Epithelial cell of esophagus (primary cell): ENCODE measurements at regions not wholly inside any gene's neighbourhood (a gene's known extent, or its start where the extent isn't known, plus 50 kb on each side); places are given as distances from the start of the nearest gene placed in this dataset.

Source experiments
- DNase-seq: peaks from one replicate; pipeline ENCODE4 v3.0.0; 2010; ENCODE audit warnings: low read depth
- H3K4me3 ChIP-seq: 2 replicates; pipeline ENCODE4 v1.5.1; 2011; ENCODE audit warnings: mild to moderate bottlenecking, low read length, control low read depth
- TF ChIP-seq, protein P1 (sequence below): IDR thresholded peaks from 2 replicates; pipeline ENCODE4 v1.5.1; 2011; ENCODE audit warnings: low read depth, mild to moderate bottlenecking, low read length, control low read depth, inconsistent platforms; ENCODE audit not compliant: insufficient read depth; ENCODE audit errors: missing control alignments

GRCh38 chrX:39819921-39820849 is 277.6 kb downstream of the BCOR start:
- TF ChIP-seq, protein P1, sequence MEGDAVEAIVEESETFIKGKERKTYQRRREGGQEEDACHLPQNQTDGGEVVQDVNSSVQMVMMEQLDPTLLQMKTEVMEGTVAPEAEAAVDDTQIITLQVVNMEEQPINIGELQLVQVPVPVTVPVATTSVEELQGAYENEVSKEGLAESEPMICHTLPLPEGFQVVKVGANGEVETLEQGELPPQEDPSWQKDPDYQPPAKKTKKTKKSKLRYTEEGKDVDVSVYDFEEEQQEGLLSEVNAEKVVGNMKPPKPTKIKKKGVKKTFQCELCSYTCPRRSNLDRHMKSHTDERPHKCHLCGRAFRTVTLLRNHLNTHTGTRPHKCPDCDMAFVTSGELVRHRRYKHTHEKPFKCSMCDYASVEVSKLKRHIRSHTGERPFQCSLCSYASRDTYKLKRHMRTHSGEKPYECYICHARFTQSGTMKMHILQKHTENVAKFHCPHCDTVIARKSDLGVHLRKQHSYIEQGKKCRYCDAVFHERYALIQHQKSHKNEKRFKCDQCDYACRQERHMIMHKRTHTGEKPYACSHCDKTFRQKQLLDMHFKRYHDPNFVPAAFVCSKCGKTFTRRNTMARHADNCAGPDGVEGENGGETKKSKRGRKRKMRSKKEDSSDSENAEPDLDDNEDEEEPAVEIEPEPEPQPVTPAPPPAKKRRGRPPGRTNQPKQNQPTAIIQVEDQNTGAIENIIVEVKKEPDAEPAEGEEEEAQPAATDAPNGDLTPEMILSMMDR = no peak
- H3K4me3 ChIP-seq = no peak overlapping the region
- DNase-seq = no peak

- no peak for DNase-seq
- no peak overlapping the region for H3K4me3 ChIP-seq
- TF ChIP-seq, protein P1 = no peak
These were observed 276.6 kb downstream of the BCOR start for GRCh38 chrX:39820938-39821708.

DNA sequence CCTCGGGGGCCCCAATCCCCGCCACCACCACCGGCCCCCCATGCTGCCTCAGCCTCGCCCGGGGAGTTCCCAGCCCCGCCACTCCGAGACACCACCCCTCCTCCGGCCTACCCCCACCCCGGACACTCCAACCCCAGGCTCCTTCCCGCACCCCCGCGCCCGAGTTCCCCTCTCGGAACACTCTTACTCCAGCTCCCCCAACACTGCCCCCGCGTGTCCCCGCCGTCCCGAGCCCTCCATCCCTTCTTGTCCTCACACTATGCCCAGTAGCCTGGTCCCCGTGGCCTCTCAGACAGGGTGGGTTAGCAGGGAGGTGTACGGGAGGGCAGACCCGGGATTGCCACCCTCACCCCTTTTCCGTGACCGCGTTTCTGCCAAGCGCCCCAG is 276.1 kb downstream of the BCOR start:
- TF ChIP-seq, protein P1 = no peak
- no peak for DNase-seq
- no peak overlapping the region for H3K4me3 ChIP-seq

- TF ChIP-seq, protein P1 = no peak
- no peak for DNase-seq
- no peak overlapping the region for H3K4me3 ChIP-seq
These were observed 275.5 kb downstream of the BCOR start for GRCh38 chrX:39822133-39822748.

- DNase-seq = no peak
- TF ChIP-seq, protein P1 = no peak
- H3K4me3 ChIP-seq = no peak overlapping the region
These were observed 274.3 kb downstream of the BCOR start for GRCh38 chrX:39823424-39823823.

- DNase-seq = no peak
- TF ChIP-seq, protein P1 = no peak
- no peak overlapping the region for H3K4me3 ChIP-seq
These were observed 273.9 kb downstream of the BCOR start for GRCh38 chrX:39823854-39824253.
